Lower leg skin (tissue), 3 donors: ENCODE measurements at regions not wholly inside any gene's neighbourhood (a gene's known extent, or its start where the extent isn't known, plus 50 kb on each side); places are given as distances from the start of the nearest gene placed in this dataset.

Source experiments
- CTCF ChIP-seq, 3 donors: fragments of 450-650 bp; IDR thresholded peaks; one replicate each; pipeline ENCODE4 v1.5.1; 2016; ENCODE audit warnings: antibody characterized with exemption in 3 of 3, mild to moderate bottlenecking in 3 of 3, moderate library complexity in 2 of 3
- POLR2A ChIP-seq, 2 donors: fragments of 450-650 bp; IDR thresholded peaks; one replicate each; pipeline ENCODE4 v1.6.1; 2016 to 2017; ENCODE audit warnings: antibody characterized with exemption in 2 of 2, mild to moderate bottlenecking in 1 of 2, moderate library complexity in 1 of 2

- TF ChIP-seq CTCF (IDR thresholded peaks at IDR 0.05), result no peak
- TF ChIP-seq POLR2A (IDR thresholded peaks at IDR 0.05), result no peak
Measured at GRCh38 chr2:228516019-228516418, 334.5 kb upstream of the SPHKAP start.
